ENCODE measurements at regions not wholly inside any gene's neighbourhood (a gene's known extent, or its start where the extent isn't known, plus 50 kb on each side); places are given as distances from the start of the nearest gene placed in this dataset.

DNA sequence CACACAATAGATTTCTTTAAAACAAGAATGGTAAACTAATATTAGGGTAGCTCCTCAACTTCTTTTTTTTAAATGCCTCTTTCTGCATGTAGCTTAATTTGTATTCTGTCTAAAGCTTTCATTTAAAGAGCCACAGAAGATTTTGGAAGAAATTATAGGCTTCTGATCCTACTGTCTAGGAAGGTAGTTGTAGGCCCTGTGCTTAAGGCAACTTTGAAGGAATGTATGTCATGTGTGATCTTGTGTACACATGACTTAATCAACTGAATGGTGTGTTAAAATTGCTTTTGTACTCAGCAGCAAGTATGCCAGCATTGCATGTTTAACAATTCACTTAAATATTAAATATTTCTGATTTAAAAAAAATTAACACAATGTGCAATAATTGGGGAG is 51.5 kb upstream of the LYPD6 start:
- in situ Hi-C loops (cut with MboI) (no loop called here), intact Hi-C loops (cut with micrococcal nuclease; ENCODE audit: unreplicated experiment) (no loop called here)
- H3K4me2 ChIP-seq (ENCODE audit: control insufficient read depth, insufficient read depth), result no peak overlapping the region
- H3K4me3 ChIP-seq, result no peak overlapping the region
- H4K20me1 ChIP-seq (ENCODE audit: control insufficient read depth, insufficient read depth), result no peaks in the 10 kb centered on the region
- ATAC-seq (no peak), DNase-seq (ENCODE audit: low read depth, low spot score) (no peak), FAIRE-seq (no peak)
- ChIA-PET RAD21 (ENCODE audit: unreplicated experiment) (no interaction called here), POLR2A (no interaction called here), CTCF (no interaction called here), SMC1A (ENCODE audit: uncharacterized antibody, unreplicated experiment) (no interaction called here)
- no peaks in the 10 kb centered on the region for H3K27me3 ChIP-seq (replicated peaks in 1 of 2; ENCODE audit: control insufficient read depth in 2 of 2, insufficient read depth in 2 of 2, low read length in 1 of 2)
- H3K9me3 ChIP-seq (replicated peaks; ENCODE audit: control insufficient read depth, insufficient read depth, low read length), result no peaks in the 10 kb centered on the region; the same call in 2 of the 3 replicates
- H3K4me1 ChIP-seq (ENCODE audit: control insufficient read depth, insufficient read depth, low read length), result no peaks in the 10 kb centered on the region
- no peak overlapping the region for H2AFZ ChIP-seq (ENCODE audit: control insufficient read depth, low read depth, low read length)
- no peaks in the 10 kb centered on the region for H3K79me2 ChIP-seq (ENCODE audit: control insufficient read depth, insufficient read depth, low read length)
- TF ChIP-seq RUNX3 (IDR thresholded peaks at IDR 0.05; ENCODE audit: low read length) (no peak), TARDBP (IDR thresholded peaks at IDR 0.05; ENCODE audit: borderline replicate concordance) (no peak), CHD2 (IDR thresholded peaks at IDR 0.05; ENCODE audit: borderline replicate concordance, low read depth, low read length) (no peak), PAX8 (IDR thresholded peaks at IDR 0.05) (no peak), STAT1 (conservative IDR thresholded peaks at IDR 0.05) (no peak), GABPA (IDR thresholded peaks at IDR 0.05; ENCODE audit: low read depth) (no peak), CEBPB (IDR thresholded peaks at IDR 0.05; ENCODE audit: borderline replicate concordance in 1 of 2, low read depth in 2 of 2, low read length in 2 of 2) (no peak), EZH2 (IDR thresholded peaks at IDR 0.05; ENCODE audit: borderline replicate concordance, control insufficient read depth, low read depth, low read length) (no peak), HDAC2 (IDR thresholded peaks at IDR 0.05) (no peak), JUNB (IDR thresholded peaks at IDR 0.05) (no peak), ATF3 (IDR thresholded peaks at IDR 0.05; ENCODE audit: borderline replicate concordance, extremely low read depth, low read depth, low read length) (no peak), HDGF (IDR thresholded peaks at IDR 0.05) (no peak), MXI1 (IDR thresholded peaks at IDR 0.05; ENCODE audit: low read depth, low read length) (no peak), BCL11A (IDR thresholded peaks at IDR 0.05; ENCODE audit: low read depth, low read length) (no peak), WRNIP1 (IDR thresholded peaks at IDR 0.05; ENCODE audit: borderline replicate concordance, low read depth, low read length) (no peak), NFXL1 (IDR thresholded peaks at IDR 0.05; ENCODE audit: borderline replicate concordance) (no peak)
- no peaks in the 10 kb centered on the region for H3K36me3 ChIP-seq (ENCODE audit: control insufficient read depth in 2 of 2, insufficient read depth in 2 of 2, low read length in 1 of 2)
- no peak overlapping the region for H3K9ac ChIP-seq (ENCODE audit: control insufficient read depth, insufficient read depth, low read length)
- no peak overlapping the region for H3K27ac ChIP-seq (ENCODE audit: control insufficient read depth, insufficient read depth)
- no TSS peak for BruUV-seq (replicated peaks)
